ENCODE measurements at regions not wholly inside any gene's neighbourhood (a gene's known extent, or its start where the extent isn't known, plus 50 kb on each side); places are given as distances from the start of the nearest gene placed in this dataset.

DNA sequence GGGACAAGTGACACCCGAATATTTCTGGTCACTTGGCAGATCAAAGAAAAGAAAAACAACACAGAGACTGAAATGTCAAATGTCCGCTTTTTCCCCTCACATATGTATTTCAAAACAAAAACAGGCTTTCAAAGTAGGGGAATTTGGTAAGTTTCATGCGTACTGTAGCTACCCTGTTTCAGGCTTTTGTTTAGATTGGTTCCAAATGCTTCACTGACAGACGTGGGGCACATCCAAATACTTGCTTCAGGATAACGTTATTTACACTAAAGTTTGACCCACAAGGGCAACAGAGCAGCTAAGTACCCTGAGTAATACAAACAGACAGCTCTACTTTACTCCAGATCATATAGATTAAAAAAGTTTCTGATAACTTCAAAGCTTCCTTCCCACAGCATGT lies 804.5 kb upstream of the POU3F4 start (continued):
- TF ChIP-seq, protein P1, sequence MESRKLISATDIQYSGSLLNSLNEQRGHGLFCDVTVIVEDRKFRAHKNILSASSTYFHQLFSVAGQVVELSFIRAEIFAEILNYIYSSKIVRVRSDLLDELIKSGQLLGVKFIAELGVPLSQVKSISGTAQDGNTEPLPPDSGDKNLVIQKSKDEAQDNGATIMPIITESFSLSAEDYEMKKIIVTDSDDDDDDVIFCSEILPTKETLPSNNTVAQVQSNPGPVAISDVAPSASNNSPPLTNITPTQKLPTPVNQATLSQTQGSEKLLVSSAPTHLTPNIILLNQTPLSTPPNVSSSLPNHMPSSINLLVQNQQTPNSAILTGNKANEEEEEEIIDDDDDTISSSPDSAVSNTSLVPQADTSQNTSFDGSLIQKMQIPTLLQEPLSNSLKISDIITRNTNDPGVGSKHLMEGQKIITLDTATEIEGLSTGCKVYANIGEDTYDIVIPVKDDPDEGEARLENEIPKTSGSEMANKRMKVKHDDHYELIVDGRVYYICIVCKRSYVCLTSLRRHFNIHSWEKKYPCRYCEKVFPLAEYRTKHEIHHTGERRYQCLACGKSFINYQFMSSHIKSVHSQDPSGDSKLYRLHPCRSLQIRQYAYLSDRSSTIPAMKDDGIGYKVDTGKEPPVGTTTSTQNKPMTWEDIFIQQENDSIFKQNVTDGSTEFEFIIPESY (IDR thresholded peaks at IDR 0.05; ENCODE audit: borderline replicate concordance, low read depth): no peak
- TF ChIP-seq RCOR1 (IDR thresholded peaks at IDR 0.05; ENCODE audit: low read length): no peak

DNA sequence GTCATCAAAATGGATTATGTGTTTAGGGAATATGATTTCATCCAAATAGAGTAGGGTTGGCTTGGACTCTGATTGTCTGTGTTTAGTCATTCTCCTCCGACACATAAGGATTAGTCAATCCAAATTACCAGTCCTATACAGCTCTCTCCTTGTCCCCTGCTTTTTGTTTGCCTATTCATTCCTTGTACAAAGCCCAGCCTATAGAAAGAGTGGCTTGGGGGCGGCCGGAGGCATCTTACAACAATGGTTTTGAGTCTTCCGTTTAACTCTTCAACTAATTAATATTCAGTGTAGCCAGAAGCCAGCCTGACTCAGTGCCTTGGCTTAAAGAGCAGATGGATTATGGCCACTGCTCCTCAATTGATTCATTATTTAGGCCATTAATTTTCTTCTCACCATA lies 796.6 kb upstream of the POU3F4 start:
- 3% methylated on average over 4 of the region's 4 CpGs for WGBS (ENCODE audit: low lambda C conversion rate)
- no peaks in the 10 kb centered on the region for H3K36me3 ChIP-seq (replicated peaks in 1 of 2; ENCODE audit: control insufficient read depth in 1 of 2, insufficient read depth in 2 of 2, low read length in 1 of 2)
- no peaks in the 10 kb centered on the region for H3K4me1 ChIP-seq (ENCODE audit: control insufficient read depth in 1 of 2, insufficient read depth in 2 of 2, low read depth in 1 of 2, low read length in 1 of 2)
- H3K9me3 ChIP-seq: no peaks in the 10 kb centered on the region
- no peak overlapping the region for H3K4me3 ChIP-seq (ENCODE audit: low read depth in 2 of 2, low read length in 1 of 2)
- H3K4me2 ChIP-seq: no peak overlapping the region
- H3K27me3 ChIP-seq (ENCODE audit: insufficient read depth): no peaks in the 10 kb centered on the region
- ChIA-PET POLR2A (no interaction called here), CTCF (no interaction called here)
- no peak overlapping the region for H3K27ac ChIP-seq (ENCODE audit: low read depth in 2 of 2, low read length in 1 of 2)
- H4K20me1 ChIP-seq (ENCODE audit: insufficient read depth): no peaks in the 10 kb centered on the region
- H3K9me2 ChIP-seq: no peaks in the 10 kb centered on the region
- no peaks in the 10 kb centered on the region for H3F3A ChIP-seq (replicated peaks; ENCODE audit: insufficient read depth)
- H3K9ac ChIP-seq: no peak overlapping the region
- TF ChIP-seq FOSL2 (IDR thresholded peaks at IDR 0.05; ENCODE audit: borderline replicate concordance, low read depth) (no peak), RCOR1 (IDR thresholded peaks at IDR 0.05; ENCODE audit: low read length) (no peak), MEF2A (IDR thresholded peaks at IDR 0.05; ENCODE audit: borderline replicate concordance, low read depth) (no peak), CHD2 (IDR thresholded peaks at IDR 0.05; ENCODE audit: low read length, partially characterized antibody) (no peak), FOXM1 (IDR thresholded peaks at IDR 0.05; ENCODE audit: low read depth) (no peak), MXI1 (IDR thresholded peaks at IDR 0.05; ENCODE audit: low read depth, low read length) (no peak)
- TF ChIP-seq, protein P2, sequence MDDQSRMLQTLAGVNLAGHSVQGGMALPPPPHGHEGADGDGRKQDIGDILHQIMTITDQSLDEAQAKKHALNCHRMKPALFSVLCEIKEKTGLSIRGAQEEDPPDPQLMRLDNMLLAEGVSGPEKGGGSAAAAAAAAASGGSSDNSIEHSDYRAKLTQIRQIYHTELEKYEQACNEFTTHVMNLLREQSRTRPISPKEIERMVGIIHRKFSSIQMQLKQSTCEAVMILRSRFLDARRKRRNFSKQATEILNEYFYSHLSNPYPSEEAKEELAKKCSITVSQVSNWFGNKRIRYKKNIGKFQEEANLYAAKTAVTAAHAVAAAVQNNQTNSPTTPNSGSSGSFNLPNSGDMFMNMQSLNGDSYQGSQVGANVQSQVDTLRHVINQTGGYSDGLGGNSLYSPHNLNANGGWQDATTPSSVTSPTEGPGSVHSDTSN (IDR thresholded peaks at IDR 0.05): no peak
- TF ChIP-seq, protein P3, sequence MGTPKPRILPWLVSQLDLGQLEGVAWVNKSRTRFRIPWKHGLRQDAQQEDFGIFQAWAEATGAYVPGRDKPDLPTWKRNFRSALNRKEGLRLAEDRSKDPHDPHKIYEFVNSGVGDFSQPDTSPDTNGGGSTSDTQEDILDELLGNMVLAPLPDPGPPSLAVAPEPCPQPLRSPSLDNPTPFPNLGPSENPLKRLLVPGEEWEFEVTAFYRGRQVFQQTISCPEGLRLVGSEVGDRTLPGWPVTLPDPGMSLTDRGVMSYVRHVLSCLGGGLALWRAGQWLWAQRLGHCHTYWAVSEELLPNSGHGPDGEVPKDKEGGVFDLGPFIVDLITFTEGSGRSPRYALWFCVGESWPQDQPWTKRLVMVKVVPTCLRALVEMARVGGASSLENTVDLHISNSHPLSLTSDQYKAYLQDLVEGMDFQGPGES (IDR thresholded peaks at IDR 0.05; ENCODE audit: low read depth, low read length): no peak
- H2AFZ ChIP-seq (ENCODE audit: low read depth): no peak overlapping the region
- DNase-seq: no peak
- H3K79me2 ChIP-seq (ENCODE audit: insufficient read depth): no peaks in the 10 kb centered on the region

DNA sequence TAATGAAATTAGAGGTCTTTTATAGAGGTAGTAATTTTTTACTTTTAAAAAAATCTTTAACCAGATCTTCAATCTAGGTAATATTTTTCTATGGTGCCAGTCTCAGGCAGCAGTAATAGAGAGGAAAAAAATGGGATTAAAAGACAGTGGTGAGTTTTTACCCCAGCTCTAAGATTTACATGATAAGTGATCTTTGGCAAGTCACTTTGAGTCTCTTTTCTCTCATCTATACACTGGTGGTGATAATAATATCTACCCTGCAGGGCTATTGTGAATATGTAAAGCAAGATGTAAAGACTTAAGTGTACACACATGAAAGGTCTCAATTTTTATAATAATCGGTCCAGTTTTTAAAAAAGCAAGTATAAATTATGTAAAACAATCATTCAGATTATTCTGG lies 786.2 kb upstream of the POU3F4 start:
- H3F3A ChIP-seq (replicated peaks; ENCODE audit: insufficient read depth): no peaks in the 10 kb centered on the region
- H3K27me3 ChIP-seq (ENCODE audit: insufficient read depth): no peaks in the 10 kb centered on the region; the same call in 1 of the 2 replicates
- no peak overlapping the region for H3K4me2 ChIP-seq
- H4K20me1 ChIP-seq (ENCODE audit: insufficient read depth): no peaks in the 10 kb centered on the region
- H3K9me2 ChIP-seq: no peaks in the 10 kb centered on the region
- H3K4me3 ChIP-seq (ENCODE audit: low read depth in 2 of 2, low read length in 1 of 2): no peak overlapping the region
- H3K4me1 ChIP-seq (ENCODE audit: control insufficient read depth in 1 of 2, insufficient read depth in 2 of 2, low read depth in 1 of 2, low read length in 1 of 2): no peaks in the 10 kb centered on the region
- no peak overlapping the region for H3K9ac ChIP-seq
- H3K79me2 ChIP-seq (ENCODE audit: insufficient read depth): no peaks in the 10 kb centered on the region
- no peak overlapping the region for H2AFZ ChIP-seq (ENCODE audit: low read depth)
- ChIA-PET CTCF (no interaction called here), POLR2A (no interaction called here)
- no peaks in the 10 kb centered on the region for H3K9me3 ChIP-seq
- no peaks in the 10 kb centered on the region for H3K36me3 ChIP-seq (replicated peaks in 1 of 2; ENCODE audit: control insufficient read depth in 1 of 2, insufficient read depth in 2 of 2, low read length in 1 of 2)
- WGBS (ENCODE audit: low lambda C conversion rate): 6% methylated on average over 1 of the region's 1 CpG
- DNase-seq: no peak
- H3K27ac ChIP-seq (ENCODE audit: low read depth in 2 of 2, low read length in 1 of 2): no peak overlapping the region
- TF ChIP-seq, protein P4, sequence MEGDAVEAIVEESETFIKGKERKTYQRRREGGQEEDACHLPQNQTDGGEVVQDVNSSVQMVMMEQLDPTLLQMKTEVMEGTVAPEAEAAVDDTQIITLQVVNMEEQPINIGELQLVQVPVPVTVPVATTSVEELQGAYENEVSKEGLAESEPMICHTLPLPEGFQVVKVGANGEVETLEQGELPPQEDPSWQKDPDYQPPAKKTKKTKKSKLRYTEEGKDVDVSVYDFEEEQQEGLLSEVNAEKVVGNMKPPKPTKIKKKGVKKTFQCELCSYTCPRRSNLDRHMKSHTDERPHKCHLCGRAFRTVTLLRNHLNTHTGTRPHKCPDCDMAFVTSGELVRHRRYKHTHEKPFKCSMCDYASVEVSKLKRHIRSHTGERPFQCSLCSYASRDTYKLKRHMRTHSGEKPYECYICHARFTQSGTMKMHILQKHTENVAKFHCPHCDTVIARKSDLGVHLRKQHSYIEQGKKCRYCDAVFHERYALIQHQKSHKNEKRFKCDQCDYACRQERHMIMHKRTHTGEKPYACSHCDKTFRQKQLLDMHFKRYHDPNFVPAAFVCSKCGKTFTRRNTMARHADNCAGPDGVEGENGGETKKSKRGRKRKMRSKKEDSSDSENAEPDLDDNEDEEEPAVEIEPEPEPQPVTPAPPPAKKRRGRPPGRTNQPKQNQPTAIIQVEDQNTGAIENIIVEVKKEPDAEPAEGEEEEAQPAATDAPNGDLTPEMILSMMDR (IDR thresholded peaks at IDR 0.05): no peak
- TF ChIP-seq, protein P3 (IDR thresholded peaks at IDR 0.05; ENCODE audit: low read depth, low read length): no peak
- TF ChIP-seq EZH2phosphoT487 (IDR thresholded peaks at IDR 0.05; ENCODE audit: borderline replicate concordance, low read depth) (no peak), TCF12 (IDR thresholded peaks at IDR 0.05) (no peak), YY1 (IDR thresholded peaks at IDR 0.05; ENCODE audit: low read depth) (no peak), MXI1 (IDR thresholded peaks at IDR 0.05; ENCODE audit: low read depth, low read length) (no peak)
- TF ChIP-seq, protein P5, sequence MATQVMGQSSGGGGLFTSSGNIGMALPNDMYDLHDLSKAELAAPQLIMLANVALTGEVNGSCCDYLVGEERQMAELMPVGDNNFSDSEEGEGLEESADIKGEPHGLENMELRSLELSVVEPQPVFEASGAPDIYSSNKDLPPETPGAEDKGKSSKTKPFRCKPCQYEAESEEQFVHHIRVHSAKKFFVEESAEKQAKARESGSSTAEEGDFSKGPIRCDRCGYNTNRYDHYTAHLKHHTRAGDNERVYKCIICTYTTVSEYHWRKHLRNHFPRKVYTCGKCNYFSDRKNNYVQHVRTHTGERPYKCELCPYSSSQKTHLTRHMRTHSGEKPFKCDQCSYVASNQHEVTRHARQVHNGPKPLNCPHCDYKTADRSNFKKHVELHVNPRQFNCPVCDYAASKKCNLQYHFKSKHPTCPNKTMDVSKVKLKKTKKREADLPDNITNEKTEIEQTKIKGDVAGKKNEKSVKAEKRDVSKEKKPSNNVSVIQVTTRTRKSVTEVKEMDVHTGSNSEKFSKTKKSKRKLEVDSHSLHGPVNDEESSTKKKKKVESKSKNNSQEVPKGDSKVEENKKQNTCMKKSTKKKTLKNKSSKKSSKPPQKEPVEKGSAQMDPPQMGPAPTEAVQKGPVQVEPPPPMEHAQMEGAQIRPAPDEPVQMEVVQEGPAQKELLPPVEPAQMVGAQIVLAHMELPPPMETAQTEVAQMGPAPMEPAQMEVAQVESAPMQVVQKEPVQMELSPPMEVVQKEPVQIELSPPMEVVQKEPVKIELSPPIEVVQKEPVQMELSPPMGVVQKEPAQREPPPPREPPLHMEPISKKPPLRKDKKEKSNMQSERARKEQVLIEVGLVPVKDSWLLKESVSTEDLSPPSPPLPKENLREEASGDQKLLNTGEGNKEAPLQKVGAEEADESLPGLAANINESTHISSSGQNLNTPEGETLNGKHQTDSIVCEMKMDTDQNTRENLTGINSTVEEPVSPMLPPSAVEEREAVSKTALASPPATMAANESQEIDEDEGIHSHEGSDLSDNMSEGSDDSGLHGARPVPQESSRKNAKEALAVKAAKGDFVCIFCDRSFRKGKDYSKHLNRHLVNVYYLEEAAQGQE (IDR thresholded peaks at IDR 0.05; ENCODE audit: low read depth, low read length): no peak

Measured in SK-N-SH (cell line).